ENCODE measurements at regions not wholly inside any gene's neighbourhood (a gene's known extent, or its start where the extent isn't known, plus 50 kb on each side); places are given as distances from the start of the nearest gene placed in this dataset.

- Histone ChIP-seq H2BK15ac (ENCODE audit: low read depth, low read length) (no peak overlapping the region), H3K23ac (ENCODE audit: insufficient read length, low read depth, low read length) (no peak overlapping the region), H2BK5ac (ENCODE audit: insufficient read length, low read length) (no peak overlapping the region), H4K20me1 (ENCODE audit: control insufficient read depth, insufficient read depth, insufficient read length) (no peaks in the 10 kb centered on the region), H3K9me3 (ENCODE audit: control insufficient read depth, low read depth, low read length) (no peaks in the 10 kb centered on the region), H3K27ac (ENCODE audit: insufficient read length, low read depth, low read length) (no peak overlapping the region), H3K14ac (ENCODE audit: insufficient read depth, low read length) (no peak overlapping the region), H3K23me2 (ENCODE audit: insufficient read length, low read depth, low read length, poor library complexity, severe bottlenecking) (no peaks in the 10 kb centered on the region), H4K5ac (ENCODE audit: insufficient read length, low read depth, low read length) (no peak overlapping the region), H3K9ac (ENCODE audit: extremely low read depth, insufficient read length, low read length) (no peak overlapping the region), H2BK12ac (ENCODE audit: insufficient read length, low read depth, low read length) (no peak overlapping the region), H3K79me1 (ENCODE audit: insufficient read depth, low read depth, low read length, poor library complexity, severe bottlenecking) (no peaks in the 10 kb centered on the region), H2BK120ac (ENCODE audit: low read depth, low read length, poor library complexity, severe bottlenecking) (no peak overlapping the region), H3K4ac (ENCODE audit: low read depth, low read length) (no peak overlapping the region), H2AFZ (ENCODE audit: low read length) (no peak overlapping the region), H3K56ac (ENCODE audit: insufficient read length, low read depth, low read length) (no peak overlapping the region), H2BK20ac (ENCODE audit: low read depth, low read length, poor library complexity, severe bottlenecking) (no peak overlapping the region), H3K4me1 (ENCODE audit: insufficient read depth, low read length) (no peaks in the 10 kb centered on the region), H2AK5ac (ENCODE audit: insufficient read length, low read length) (no peak overlapping the region), H3K18ac (ENCODE audit: insufficient read length, low read depth, low read length) (no peak overlapping the region), H4K91ac (ENCODE audit: insufficient read length, low read depth, low read length) (no peak overlapping the region), H4K8ac (replicated peaks; ENCODE audit: insufficient read length, low read depth, low read length) (no peak overlapping the region), H3K4me2 (ENCODE audit: insufficient read depth, insufficient read length, low read length) (no peak overlapping the region), H3K27me3 (ENCODE audit: insufficient read depth, low read length) (no peaks in the 10 kb centered on the region), H3K79me2 (ENCODE audit: insufficient read depth, low read length) (no peaks in the 10 kb centered on the region), H3T11ph (ENCODE audit: low read length) (no peak overlapping the region)
- TF ChIP-seq, protein P1, sequence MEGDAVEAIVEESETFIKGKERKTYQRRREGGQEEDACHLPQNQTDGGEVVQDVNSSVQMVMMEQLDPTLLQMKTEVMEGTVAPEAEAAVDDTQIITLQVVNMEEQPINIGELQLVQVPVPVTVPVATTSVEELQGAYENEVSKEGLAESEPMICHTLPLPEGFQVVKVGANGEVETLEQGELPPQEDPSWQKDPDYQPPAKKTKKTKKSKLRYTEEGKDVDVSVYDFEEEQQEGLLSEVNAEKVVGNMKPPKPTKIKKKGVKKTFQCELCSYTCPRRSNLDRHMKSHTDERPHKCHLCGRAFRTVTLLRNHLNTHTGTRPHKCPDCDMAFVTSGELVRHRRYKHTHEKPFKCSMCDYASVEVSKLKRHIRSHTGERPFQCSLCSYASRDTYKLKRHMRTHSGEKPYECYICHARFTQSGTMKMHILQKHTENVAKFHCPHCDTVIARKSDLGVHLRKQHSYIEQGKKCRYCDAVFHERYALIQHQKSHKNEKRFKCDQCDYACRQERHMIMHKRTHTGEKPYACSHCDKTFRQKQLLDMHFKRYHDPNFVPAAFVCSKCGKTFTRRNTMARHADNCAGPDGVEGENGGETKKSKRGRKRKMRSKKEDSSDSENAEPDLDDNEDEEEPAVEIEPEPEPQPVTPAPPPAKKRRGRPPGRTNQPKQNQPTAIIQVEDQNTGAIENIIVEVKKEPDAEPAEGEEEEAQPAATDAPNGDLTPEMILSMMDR (conservative IDR thresholded peaks at IDR 0.05) = no peak
- Mint-ChIP-seq H3K27me3 (ENCODE audit: low read depth) (no peaks in the 10 kb centered on the region), H3K36me3 (ENCODE audit: insufficient read depth in 1 of 3, low read depth in 3 of 3) (no peaks in the 10 kb centered on the region; a peak in 2 of 7 replicates), H3K4me3 (no peak overlapping the region), H3K4me1 (no peaks in the 10 kb centered on the region), H3K27ac (no peak overlapping the region; a peak in 1 of 7 replicates), H3K9me3 (peaks cover 0 to 3% of the 10 kb centered on the region in 2 experiments; a peak in 1 of 5 replicates)
- no peak for DNase-seq
- no CpG with 5 or more reads among the region's 12 CpGs for WGBS (ENCODE audit: extremely low coverage, insufficient read length, low lambda C conversion rate)
Measured at GRCh38 chr12:77559400-77560074, 271.2 kb upstream of the NAV3 start.
